Peyer's patch (tissue), 4 donors: ENCODE measurements at regions not wholly inside any gene's neighbourhood (a gene's known extent, or its start where the extent isn't known, plus 50 kb on each side); places are given as distances from the start of the nearest gene placed in this dataset.

Experiments
- POLR2A ChIP-seq, 2 donors: fragments of 450-650 bp; IDR thresholded peaks; one replicate each; pipeline ENCODE4 v1.5.1; 2017; ENCODE audit warnings: antibody characterized with exemption in 2 of 2, mild to moderate bottlenecking in 2 of 2, moderate library complexity in 2 of 2
- TF ChIP-seq, protein P1 (sequence below), 6 experiments: fragments of 450-650 bp in 4 of 6; fragments of 200-600 bp in 2 of 6; sonication (generic) in 1 of 6; IDR thresholded peaks; one replicate each; pipeline ENCODE4 v1.5.1; 2017 to 2019; ENCODE audit warnings: antibody characterized with exemption in 6 of 6, mild to moderate bottlenecking in 3 of 6, moderate library complexity in 1 of 6

DNA sequence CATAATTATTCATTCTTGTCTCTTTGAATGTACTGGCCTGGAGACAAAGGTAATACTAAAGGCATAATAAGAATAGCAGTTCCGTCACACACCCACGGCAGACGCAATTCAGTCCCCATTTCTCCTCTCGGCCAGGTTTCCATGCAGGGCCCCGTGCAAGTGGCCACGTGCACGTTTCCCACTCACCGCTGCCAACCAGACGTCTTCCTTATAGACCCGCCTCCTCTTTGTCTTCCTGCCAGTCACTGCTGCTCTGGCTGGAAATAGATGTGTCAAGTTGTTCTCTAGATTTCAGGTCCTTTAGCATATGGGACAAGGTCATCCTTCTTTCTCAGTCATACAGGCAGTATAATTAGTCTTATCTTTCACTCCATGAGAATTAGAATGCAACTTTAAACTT lies 204.3 kb downstream of the SUCLA2 start:
- TF ChIP-seq, protein P1, sequence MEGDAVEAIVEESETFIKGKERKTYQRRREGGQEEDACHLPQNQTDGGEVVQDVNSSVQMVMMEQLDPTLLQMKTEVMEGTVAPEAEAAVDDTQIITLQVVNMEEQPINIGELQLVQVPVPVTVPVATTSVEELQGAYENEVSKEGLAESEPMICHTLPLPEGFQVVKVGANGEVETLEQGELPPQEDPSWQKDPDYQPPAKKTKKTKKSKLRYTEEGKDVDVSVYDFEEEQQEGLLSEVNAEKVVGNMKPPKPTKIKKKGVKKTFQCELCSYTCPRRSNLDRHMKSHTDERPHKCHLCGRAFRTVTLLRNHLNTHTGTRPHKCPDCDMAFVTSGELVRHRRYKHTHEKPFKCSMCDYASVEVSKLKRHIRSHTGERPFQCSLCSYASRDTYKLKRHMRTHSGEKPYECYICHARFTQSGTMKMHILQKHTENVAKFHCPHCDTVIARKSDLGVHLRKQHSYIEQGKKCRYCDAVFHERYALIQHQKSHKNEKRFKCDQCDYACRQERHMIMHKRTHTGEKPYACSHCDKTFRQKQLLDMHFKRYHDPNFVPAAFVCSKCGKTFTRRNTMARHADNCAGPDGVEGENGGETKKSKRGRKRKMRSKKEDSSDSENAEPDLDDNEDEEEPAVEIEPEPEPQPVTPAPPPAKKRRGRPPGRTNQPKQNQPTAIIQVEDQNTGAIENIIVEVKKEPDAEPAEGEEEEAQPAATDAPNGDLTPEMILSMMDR (IDR thresholded peaks at IDR 0.05), result no peak
- TF ChIP-seq POLR2A (IDR thresholded peaks at IDR 0.05), result no peak
